ENCODE measurements at regions not wholly inside any gene's neighbourhood (a gene's known extent, or its start where the extent isn't known, plus 50 kb on each side); places are given as distances from the start of the nearest gene placed in this dataset.

GRCh38 chr4:115323106-115323707, 209.8 kb upstream of the NDST4 start:
- no peak for TF ChIP-seq CTCF (IDR thresholded peaks at IDR 0.05)
- TF ChIP-seq FOXM1 (IDR thresholded peaks at IDR 0.05; ENCODE audit: low read depth) = no peak
- no peak for TF ChIP-seq RFX5 (IDR thresholded peaks at IDR 0.05; ENCODE audit: low read length)
- no peak for TF ChIP-seq EZH2phosphoT487 (IDR thresholded peaks at IDR 0.05; ENCODE audit: borderline replicate concordance, low read depth)
- TF ChIP-seq PBX3 (IDR thresholded peaks at IDR 0.05) = no peak
- TF ChIP-seq GABPA (IDR thresholded peaks at IDR 0.05; ENCODE audit: low read depth) = no peak
